Liver (tissue), 8 donors: ENCODE measurements at regions not wholly inside any gene's neighbourhood (a gene's known extent, or its start where the extent isn't known, plus 50 kb on each side); places are given as distances from the start of the nearest gene placed in this dataset.

Source experiments
- DNase-seq: peaks from one replicate; pipeline ENCODE4 v3.0.0-alpha.2; 2017; ENCODE audit warnings: low spot score
- H3K27ac ChIP-seq, 2 donors: one replicate each; pipeline ENCODE4 v1.7.0; 2013; ENCODE audit warnings: inconsistent platforms in 2 of 2, low read length in 2 of 2, control low read depth in 1 of 2, low read depth in 1 of 2, mild to moderate bottlenecking in 1 of 2
- H3K27me3 ChIP-seq, 4 donors: one replicate each; pipeline versions ENCODE4 v1.6.1 to v1.7.0; 2013; ENCODE audit warnings: low read length in 3 of 4, inconsistent platforms in 1 of 4, mild to moderate bottlenecking in 1 of 4, moderate library complexity in 1 of 4; ENCODE audit not compliant: control insufficient read depth in 4 of 4, insufficient read depth in 4 of 4
- H3K36me3 ChIP-seq, 4 donors: one replicate each; pipeline versions ENCODE4 v1.6.1 to v1.7.0; 2013; ENCODE audit warnings: low read length in 3 of 4, mild to moderate bottlenecking in 3 of 4, low read depth in 1 of 4, moderate library complexity in 1 of 4; ENCODE audit not compliant: control insufficient read depth in 4 of 4, insufficient read depth in 3 of 4
- H3K4me1 ChIP-seq, 4 donors: one replicate each; pipeline versions ENCODE4 v1.6.1 to v1.7.0; 2013; ENCODE audit warnings: low read length in 3 of 4, mild to moderate bottlenecking in 3 of 4, moderate library complexity in 1 of 4; ENCODE audit not compliant: control insufficient read depth in 4 of 4, insufficient read depth in 4 of 4
- H3K4me3 ChIP-seq, 3 donors: one replicate each; pipeline versions ENCODE4 v1.6.1 to v1.7.0; 2013; ENCODE audit warnings: low read length in 3 of 3, control low read depth in 1 of 3, low read depth in 1 of 3, mild to moderate bottlenecking in 1 of 3
- H3K9ac ChIP-seq, 2 donors: one replicate each; pipeline ENCODE4 v1.7.0; 2013; ENCODE audit warnings: low read length in 2 of 2, mild to moderate bottlenecking in 2 of 2, moderate library complexity in 2 of 2, control low read depth in 1 of 2, low read depth in 1 of 2
- H3K9me3 ChIP-seq, 4 donors: one replicate each; pipeline versions ENCODE4 v1.6.1 to v1.7.0; 2013; ENCODE audit warnings: low read length in 3 of 4; ENCODE audit not compliant: control insufficient read depth in 4 of 4
- CTCF ChIP-seq: fragments of 150-350 bp; IDR thresholded peaks from 2 replicates; pipeline ENCODE4 v1.5.1; 2017; ENCODE audit warnings: improper control_type of control experiment, low read depth, low read length; ENCODE audit not compliant: missing input control
- EGR1 ChIP-seq, 2 donors: IDR thresholded peaks; 2 replicates each; pipeline ENCODE4 v1.6.1; 2016 to 2018; ENCODE audit warnings: antibody characterized with exemption in 2 of 2, low read depth in 2 of 2
- FOXA1 ChIP-seq: IDR thresholded peaks from 2 replicates; pipeline ENCODE4 v1.6.1; 2016; ENCODE audit warnings: antibody characterized with exemption
- FOXA2 ChIP-seq: IDR thresholded peaks from 2 replicates; pipeline ENCODE4 v1.6.1; 2016; ENCODE audit warnings: antibody characterized with exemption
- GABPA ChIP-seq, 2 donors: IDR thresholded peaks in 1 of 2; conservative IDR thresholded peaks in 1 of 2; 2 replicates each; pipeline ENCODE4 v1.6.1; 2016; ENCODE audit warnings: antibody characterized with exemption in 2 of 2, mild to moderate bottlenecking in 1 of 2, moderate library complexity in 1 of 2
- HNF4A ChIP-seq, 2 donors: conservative IDR thresholded peaks; 2 replicates each; pipeline ENCODE4 v1.6.1; 2016; ENCODE audit warnings: antibody characterized with exemption in 2 of 2, mild to moderate bottlenecking in 2 of 2
- HNF4G ChIP-seq: IDR thresholded peaks from 2 replicates; pipeline ENCODE4 v1.6.1; 2016; ENCODE audit warnings: antibody characterized with exemption
- JUND ChIP-seq, 2 donors: IDR thresholded peaks; 2 replicates each; pipeline ENCODE4 v1.6.1; 2016; ENCODE audit warnings: antibody characterized with exemption in 2 of 2
- MAX ChIP-seq: IDR thresholded peaks from 2 replicates; pipeline ENCODE4 v1.6.1; 2016; ENCODE audit warnings: antibody characterized with exemption
- NR2F2 ChIP-seq: IDR thresholded peaks from 2 replicates; pipeline ENCODE4 v1.6.1; 2016; ENCODE audit warnings: antibody characterized with exemption
- RAD21 ChIP-seq, 2 donors: IDR thresholded peaks; 2 replicates each; pipeline ENCODE4 v1.6.1; 2016; ENCODE audit warnings: antibody characterized with exemption in 2 of 2, mild to moderate bottlenecking in 2 of 2
- RXRA ChIP-seq, 2 donors: IDR thresholded peaks; 2 replicates each; pipeline ENCODE4 v1.6.1; 2017 to 2018; ENCODE audit warnings: antibody characterized with exemption in 2 of 2, mild to moderate bottlenecking in 1 of 2
- SP1 ChIP-seq: IDR thresholded peaks from 2 replicates; pipeline ENCODE4 v1.6.1; 2018; ENCODE audit warnings: antibody characterized with exemption, mild to moderate bottlenecking
- TAF1 ChIP-seq: conservative IDR thresholded peaks from 2 replicates; pipeline ENCODE4 v1.6.1; 2016; ENCODE audit warnings: antibody characterized with exemption, mild to moderate bottlenecking
- YY1 ChIP-seq: IDR thresholded peaks from 2 replicates; pipeline ENCODE4 v1.6.1; 2016; ENCODE audit warnings: antibody characterized with exemption, mild to moderate bottlenecking
- ZBTB33 ChIP-seq: IDR thresholded peaks from 2 replicates; pipeline ENCODE4 v1.6.1; 2016; ENCODE audit warnings: antibody characterized with exemption
- WGBS: extraction: QIAGEN DNeasy Blood & Tissue Kit; methylation state at CpG from one replicate; pipeline ENCODE4 v1.1.7; 2013; 5-methylcytosine and 5-hydroxymethylcytosine counted together
- TF ChIP-seq, protein P1 (sequence below): IDR thresholded peaks from 2 replicates; pipeline ENCODE4 v1.6.1; 2016; ENCODE audit warnings: antibody characterized with exemption, mild to moderate bottlenecking
- TF ChIP-seq, protein P2 (sequence below): IDR thresholded peaks from 2 replicates; pipeline ENCODE4 v1.6.1; 2016; ENCODE audit warnings: antibody characterized with exemption
- donor health status: healthy.
- donor health status: healthy.
- donor health status: healthy.
- donor health status: healthy.
- donor health status: healthy.

DNA sequence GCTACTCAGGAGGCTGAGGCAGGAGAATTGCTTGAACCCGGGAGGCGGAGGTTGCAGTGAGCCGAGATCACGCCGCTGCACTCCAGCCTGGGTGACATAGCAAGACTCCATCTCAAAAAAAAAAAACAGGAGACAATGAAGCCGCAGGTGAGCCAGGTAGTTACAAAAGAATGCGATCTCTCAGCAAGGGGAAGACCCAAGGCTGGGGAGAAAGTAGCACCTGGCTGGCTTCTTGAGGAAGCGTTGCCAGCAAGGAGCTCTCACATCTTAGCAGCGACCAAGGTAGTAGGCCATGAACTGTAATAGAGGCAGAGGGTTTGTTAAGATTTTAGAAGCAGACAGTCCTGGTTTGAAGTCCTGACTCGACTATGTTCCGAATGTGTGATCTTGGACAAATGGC is 175.0 kb downstream of the AIPL1 start:
- 81% methylated on average over 11 of the region's 11 CpGs for WGBS
- no peak for TF ChIP-seq ZBTB33
- no peak for TF ChIP-seq HNF4A (conservative IDR thresholded peaks at IDR 0.05)
- no peak for TF ChIP-seq FOXA1
- TF ChIP-seq EGR1 (IDR thresholded peaks at IDR 0.05; ENCODE audit: low read depth in 2 of 2): no peak
- no peak for TF ChIP-seq MAX
- no peak for TF ChIP-seq SP1
- TF ChIP-seq RXRA (IDR thresholded peaks at IDR 0.05): no peak
- TF ChIP-seq, protein P1, sequence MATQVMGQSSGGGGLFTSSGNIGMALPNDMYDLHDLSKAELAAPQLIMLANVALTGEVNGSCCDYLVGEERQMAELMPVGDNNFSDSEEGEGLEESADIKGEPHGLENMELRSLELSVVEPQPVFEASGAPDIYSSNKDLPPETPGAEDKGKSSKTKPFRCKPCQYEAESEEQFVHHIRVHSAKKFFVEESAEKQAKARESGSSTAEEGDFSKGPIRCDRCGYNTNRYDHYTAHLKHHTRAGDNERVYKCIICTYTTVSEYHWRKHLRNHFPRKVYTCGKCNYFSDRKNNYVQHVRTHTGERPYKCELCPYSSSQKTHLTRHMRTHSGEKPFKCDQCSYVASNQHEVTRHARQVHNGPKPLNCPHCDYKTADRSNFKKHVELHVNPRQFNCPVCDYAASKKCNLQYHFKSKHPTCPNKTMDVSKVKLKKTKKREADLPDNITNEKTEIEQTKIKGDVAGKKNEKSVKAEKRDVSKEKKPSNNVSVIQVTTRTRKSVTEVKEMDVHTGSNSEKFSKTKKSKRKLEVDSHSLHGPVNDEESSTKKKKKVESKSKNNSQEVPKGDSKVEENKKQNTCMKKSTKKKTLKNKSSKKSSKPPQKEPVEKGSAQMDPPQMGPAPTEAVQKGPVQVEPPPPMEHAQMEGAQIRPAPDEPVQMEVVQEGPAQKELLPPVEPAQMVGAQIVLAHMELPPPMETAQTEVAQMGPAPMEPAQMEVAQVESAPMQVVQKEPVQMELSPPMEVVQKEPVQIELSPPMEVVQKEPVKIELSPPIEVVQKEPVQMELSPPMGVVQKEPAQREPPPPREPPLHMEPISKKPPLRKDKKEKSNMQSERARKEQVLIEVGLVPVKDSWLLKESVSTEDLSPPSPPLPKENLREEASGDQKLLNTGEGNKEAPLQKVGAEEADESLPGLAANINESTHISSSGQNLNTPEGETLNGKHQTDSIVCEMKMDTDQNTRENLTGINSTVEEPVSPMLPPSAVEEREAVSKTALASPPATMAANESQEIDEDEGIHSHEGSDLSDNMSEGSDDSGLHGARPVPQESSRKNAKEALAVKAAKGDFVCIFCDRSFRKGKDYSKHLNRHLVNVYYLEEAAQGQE: no peak
- TF ChIP-seq, protein P2, sequence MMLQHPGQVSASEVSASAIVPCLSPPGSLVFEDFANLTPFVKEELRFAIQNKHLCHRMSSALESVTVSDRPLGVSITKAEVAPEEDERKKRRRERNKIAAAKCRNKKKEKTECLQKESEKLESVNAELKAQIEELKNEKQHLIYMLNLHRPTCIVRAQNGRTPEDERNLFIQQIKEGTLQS: no peak
- TF ChIP-seq NR2F2: no peak
- TF ChIP-seq TAF1: no peak
- TF ChIP-seq RAD21 (IDR thresholded peaks at IDR 0.05): no peak
- TF ChIP-seq YY1: no peak
- TF ChIP-seq HNF4G: no peak
- no peak for TF ChIP-seq CTCF
- TF ChIP-seq FOXA2: no peak
- no peak for TF ChIP-seq GABPA (IDR thresholded peaks at IDR 0.05 in 1 of 2, conservative IDR thresholded peaks at IDR 0.05 in 1 of 2)
- no peaks in the 10 kb centered on the region for H3K36me3 ChIP-seq

DNA sequence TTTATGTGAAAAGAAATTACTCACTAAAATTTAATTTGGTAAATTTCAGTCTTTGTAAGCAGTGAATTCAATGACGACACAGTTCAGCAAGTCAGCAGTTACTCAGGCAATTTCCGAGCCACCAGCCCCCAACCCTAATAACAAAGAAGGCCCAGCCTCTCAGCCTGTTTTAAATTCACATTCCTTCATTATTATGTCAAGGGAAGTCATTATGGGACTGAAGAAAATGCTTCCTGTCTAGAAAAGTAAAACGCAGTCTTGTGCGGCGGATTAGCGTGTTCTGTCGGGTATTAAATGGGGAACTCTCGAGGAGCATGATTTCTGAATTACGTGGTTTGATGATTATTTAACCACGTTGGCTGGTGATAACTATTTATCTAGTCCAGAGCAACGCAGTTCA is 177.6 kb downstream of the AIPL1 start:
- H3K4me1 ChIP-seq: no peaks in the 10 kb centered on the region
- H3K9me3 ChIP-seq: no peaks in the 10 kb centered on the region
- H3K27ac ChIP-seq: no peak overlapping the region
- H3K27me3 ChIP-seq: peaks cover 0 to 4% (median 0%) of the 10 kb centered on the region in 4 donors
- DNase-seq: no peak
- 44% methylated on average over 11 of the region's 11 CpGs for WGBS
- H3K36me3 ChIP-seq: no peaks in the 10 kb centered on the region
- no peak for TF ChIP-seq HNF4A (conservative IDR thresholded peaks at IDR 0.05)
- no peak for TF ChIP-seq MAX
- TF ChIP-seq CTCF: no peak
- TF ChIP-seq JUND (IDR thresholded peaks at IDR 0.05): no peak
- no peak for TF ChIP-seq NR2F2
- no peak for TF ChIP-seq SP1
- H3K4me3 ChIP-seq: no peak overlapping the region
- H3K9ac ChIP-seq: no peak overlapping the region

More for the DNA sequence above, 175.0 kb downstream of the AIPL1 start:
- H3K9me3 ChIP-seq: no peaks in the 10 kb centered on the region
- H3K27ac ChIP-seq: no peak overlapping the region
- H3K27me3 ChIP-seq: peaks cover 0 to 6% (median 2%) of the 10 kb centered on the region in 4 donors
- no peak overlapping the region for H3K4me3 ChIP-seq
- no peak overlapping the region for H3K9ac ChIP-seq
- no peaks in the 10 kb centered on the region for H3K4me1 ChIP-seq
- DNase-seq: no peak
